ENCODE measurements at regions not wholly inside any gene's neighbourhood (a gene's known extent, or its start where the extent isn't known, plus 50 kb on each side); places are given as distances from the start of the nearest gene placed in this dataset.
"Not testable (repeated sequence)": the region's sequence is repeated elsewhere in the genome, so short reads cannot be mapped to it uniquely, and the experiment has no call there.

GRCh38 chr10:109647627-109648026, 275.7 kb downstream of the XPNPEP1 start:
- DNase-seq, result no peak

GRCh38 chr10:109633846-109634245, 289.5 kb downstream of the XPNPEP1 start:
- no peak for DNase-seq

GRCh38 chr10:109633017-109633416, 290.3 kb downstream of the XPNPEP1 start:
- not testable (repeated sequence) for DNase-seq

- DNase-seq, result no peak
These were observed 298.4 kb downstream of the XPNPEP1 start for GRCh38 chr10:109624939-109625338.

- DNase-seq, result no peak
These were observed 300.7 kb downstream of the XPNPEP1 start for GRCh38 chr10:109622566-109622965.

- DNase-seq, result no peak
These were observed 302.9 kb downstream of the XPNPEP1 start for GRCh38 chr10:109620396-109620795.

GRCh38 chr10:109619914-109620313, 303.4 kb downstream of the XPNPEP1 start:
- no peak for DNase-seq

- no peak for DNase-seq
These were observed 304.6 kb downstream of the XPNPEP1 start for GRCh38 chr10:109618748-109619147.

- DNase-seq, result no peak
These were observed 305.0 kb downstream of the XPNPEP1 start for GRCh38 chr10:109618301-109618700.

- no peak for DNase-seq
These were observed 306.8 kb downstream of the XPNPEP1 start for GRCh38 chr10:109616359-109616980.

- not testable (repeated sequence) for DNase-seq
These were observed 328.0 kb downstream of the XPNPEP1 start for GRCh38 chr10:109595356-109595755.

- no peak for DNase-seq
These were observed 329.6 kb downstream of the XPNPEP1 start for GRCh38 chr10:109593682-109594081.

- no peak for DNase-seq
These were observed 330.9 kb downstream of the XPNPEP1 start for GRCh38 chr10:109592391-109592790.

GRCh38 chr10:109591601-109592000, 331.7 kb downstream of the XPNPEP1 start:
- no peak for DNase-seq

GRCh38 chr10:109588259-109588658, 335.1 kb downstream of the XPNPEP1 start:
- DNase-seq, result no peak

GRCh38 chr10:109587366-109587765, 335.9 kb downstream of the XPNPEP1 start:
- no peak for DNase-seq

- no peak for DNase-seq
These were observed 366.9 kb downstream of the XPNPEP1 start for GRCh38 chr10:109556399-109556798.

- DNase-seq, result not testable (repeated sequence)
These were observed 381.2 kb downstream of the XPNPEP1 start for GRCh38 chr10:109542050-109542603.

GRCh38 chr10:109534193-109534592, 389.1 kb downstream of the XPNPEP1 start:
- DNase-seq, result no peak

GRCh38 chr10:109529258-109529657, 394.1 kb downstream of the XPNPEP1 start:
- DNase-seq, result no peak

- no peak for DNase-seq
These were observed 405.6 kb downstream of the XPNPEP1 start for GRCh38 chr10:109517748-109518147.

GRCh38 chr10:109504401-109504800, 418.9 kb downstream of the XPNPEP1 start:
- no peak for DNase-seq

- no peak for DNase-seq
These were observed 435.6 kb downstream of the XPNPEP1 start for GRCh38 chr10:109487691-109488090.

GRCh38 chr10:109480836-109481235, 442.5 kb downstream of the XPNPEP1 start:
- no peak for DNase-seq
